HL-60 (cell line): ENCODE measurements at regions not wholly inside any gene's neighbourhood (a gene's known extent, or its start where the extent isn't known, plus 50 kb on each side); places are given as distances from the start of the nearest gene placed in this dataset.

Experiments
- GABPA ChIP-seq: IDR thresholded peaks from 2 replicates; pipeline ENCODE4 v1.6.1; 2012; ENCODE audit warnings: low read depth
- POLR2AphosphoS5 ChIP-seq: IDR thresholded peaks from 2 replicates; pipeline ENCODE4 v1.6.1; 2012; ENCODE audit warnings: low read depth
- SPI1 ChIP-seq: IDR thresholded peaks from 2 replicates; pipeline ENCODE4 v1.6.1; 2012; ENCODE audit warnings: low read depth, mild to moderate bottlenecking, borderline replicate concordance
- TF ChIP-seq, protein P1 (sequence below): IDR thresholded peaks from one replicate; pipeline ENCODE4 v1.5.1; 2011; ENCODE audit warnings: low read length, control low read depth, inconsistent platforms; ENCODE audit not compliant: insufficient read depth
- TF ChIP-seq, protein P2 (sequence below): IDR thresholded peaks from 2 replicates; pipeline ENCODE4 v1.6.1; 2012; ENCODE audit warnings: low read depth; ENCODE audit not compliant: insufficient replicate concordance

- TF ChIP-seq, protein P1, sequence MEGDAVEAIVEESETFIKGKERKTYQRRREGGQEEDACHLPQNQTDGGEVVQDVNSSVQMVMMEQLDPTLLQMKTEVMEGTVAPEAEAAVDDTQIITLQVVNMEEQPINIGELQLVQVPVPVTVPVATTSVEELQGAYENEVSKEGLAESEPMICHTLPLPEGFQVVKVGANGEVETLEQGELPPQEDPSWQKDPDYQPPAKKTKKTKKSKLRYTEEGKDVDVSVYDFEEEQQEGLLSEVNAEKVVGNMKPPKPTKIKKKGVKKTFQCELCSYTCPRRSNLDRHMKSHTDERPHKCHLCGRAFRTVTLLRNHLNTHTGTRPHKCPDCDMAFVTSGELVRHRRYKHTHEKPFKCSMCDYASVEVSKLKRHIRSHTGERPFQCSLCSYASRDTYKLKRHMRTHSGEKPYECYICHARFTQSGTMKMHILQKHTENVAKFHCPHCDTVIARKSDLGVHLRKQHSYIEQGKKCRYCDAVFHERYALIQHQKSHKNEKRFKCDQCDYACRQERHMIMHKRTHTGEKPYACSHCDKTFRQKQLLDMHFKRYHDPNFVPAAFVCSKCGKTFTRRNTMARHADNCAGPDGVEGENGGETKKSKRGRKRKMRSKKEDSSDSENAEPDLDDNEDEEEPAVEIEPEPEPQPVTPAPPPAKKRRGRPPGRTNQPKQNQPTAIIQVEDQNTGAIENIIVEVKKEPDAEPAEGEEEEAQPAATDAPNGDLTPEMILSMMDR = no peak
- TF ChIP-seq, protein P2, sequence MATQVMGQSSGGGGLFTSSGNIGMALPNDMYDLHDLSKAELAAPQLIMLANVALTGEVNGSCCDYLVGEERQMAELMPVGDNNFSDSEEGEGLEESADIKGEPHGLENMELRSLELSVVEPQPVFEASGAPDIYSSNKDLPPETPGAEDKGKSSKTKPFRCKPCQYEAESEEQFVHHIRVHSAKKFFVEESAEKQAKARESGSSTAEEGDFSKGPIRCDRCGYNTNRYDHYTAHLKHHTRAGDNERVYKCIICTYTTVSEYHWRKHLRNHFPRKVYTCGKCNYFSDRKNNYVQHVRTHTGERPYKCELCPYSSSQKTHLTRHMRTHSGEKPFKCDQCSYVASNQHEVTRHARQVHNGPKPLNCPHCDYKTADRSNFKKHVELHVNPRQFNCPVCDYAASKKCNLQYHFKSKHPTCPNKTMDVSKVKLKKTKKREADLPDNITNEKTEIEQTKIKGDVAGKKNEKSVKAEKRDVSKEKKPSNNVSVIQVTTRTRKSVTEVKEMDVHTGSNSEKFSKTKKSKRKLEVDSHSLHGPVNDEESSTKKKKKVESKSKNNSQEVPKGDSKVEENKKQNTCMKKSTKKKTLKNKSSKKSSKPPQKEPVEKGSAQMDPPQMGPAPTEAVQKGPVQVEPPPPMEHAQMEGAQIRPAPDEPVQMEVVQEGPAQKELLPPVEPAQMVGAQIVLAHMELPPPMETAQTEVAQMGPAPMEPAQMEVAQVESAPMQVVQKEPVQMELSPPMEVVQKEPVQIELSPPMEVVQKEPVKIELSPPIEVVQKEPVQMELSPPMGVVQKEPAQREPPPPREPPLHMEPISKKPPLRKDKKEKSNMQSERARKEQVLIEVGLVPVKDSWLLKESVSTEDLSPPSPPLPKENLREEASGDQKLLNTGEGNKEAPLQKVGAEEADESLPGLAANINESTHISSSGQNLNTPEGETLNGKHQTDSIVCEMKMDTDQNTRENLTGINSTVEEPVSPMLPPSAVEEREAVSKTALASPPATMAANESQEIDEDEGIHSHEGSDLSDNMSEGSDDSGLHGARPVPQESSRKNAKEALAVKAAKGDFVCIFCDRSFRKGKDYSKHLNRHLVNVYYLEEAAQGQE = no peak
- TF ChIP-seq POLR2AphosphoS5 (no peak), GABPA (no peak), SPI1 (no peak)
Observed at GRCh38 chr7:42650171-42650570, 261.7 kb downstream of the C7orf25 start.
